GM12878 (cell line): ENCODE measurements at regions not wholly inside any gene's neighbourhood (a gene's known extent, or its start where the extent isn't known, plus 50 kb on each side); places are given as distances from the start of the nearest gene placed in this dataset.

Experiments
- BACH1 ChIP-seq: fragments of 450-650 bp; IDR thresholded peaks from 2 replicates; pipeline ENCODE4 v1.6.1; 2017; ENCODE audit warnings: mild to moderate bottlenecking, borderline replicate concordance
- CEBPB ChIP-seq, 2 experiments: fragments of 150-350 bp in 1 of 2; IDR thresholded peaks; 2 replicates each; pipeline ENCODE4 v1.6.1; 2012 to 2014; ENCODE audit warnings: low read depth in 2 of 2, low read length in 2 of 2, borderline replicate concordance in 1 of 2, inconsistent platforms in 1 of 2
- CTCF ChIP-seq, 3 experiments: IDR thresholded peaks in 2 of 3; conservative IDR thresholded peaks in 1 of 3; 2 replicates each; pipeline ENCODE4 v1.5.1; 2011; ENCODE audit warnings: low read depth in 3 of 3, low read length in 3 of 3, mild to moderate bottlenecking in 3 of 3, control low read depth in 2 of 3, moderate library complexity in 2 of 3, inconsistent platforms in 1 of 3, mixed read lengths in 1 of 3; ENCODE audit not compliant: control insufficient read depth in 2 of 3, insufficient read depth in 1 of 3; ENCODE audit errors: extremely low read depth in 1 of 3
- E2F8 ChIP-seq: fragments of 450-650 bp; IDR thresholded peaks from 2 replicates; pipeline ENCODE4 v1.6.1; 2018; ENCODE audit warnings: mild to moderate bottlenecking, low read depth, moderate library complexity; ENCODE audit not compliant: partially characterized antibody
- HCFC1 ChIP-seq: fragments of 150-350 bp; IDR thresholded peaks from 2 replicates; pipeline ENCODE4 v1.6.1; 2014; ENCODE audit warnings: low read length
- IKZF2 ChIP-seq, 2 experiments: fragments of 450-650 bp; IDR thresholded peaks; 2 replicates each; pipeline ENCODE4 v1.6.1; 2017; ENCODE audit warnings: mild to moderate bottlenecking in 2 of 2, moderate library complexity in 2 of 2
- MYC ChIP-seq: IDR thresholded peaks from 2 replicates; pipeline ENCODE4 v1.6.1; 2011; ENCODE audit warnings: mild to moderate bottlenecking, low read length, moderate library complexity, inconsistent platforms; ENCODE audit not compliant: insufficient read depth, insufficient replicate concordance, insufficient read length, severe bottlenecking
- NFYA ChIP-seq: IDR thresholded peaks from 2 replicates; pipeline ENCODE4 v1.6.1; 2011; ENCODE audit warnings: low read depth, mild to moderate bottlenecking, low read length, improper control_type of control experiment, borderline replicate concordance
- PAX8 ChIP-seq: fragments of 450-650 bp; IDR thresholded peaks from 2 replicates; pipeline ENCODE4 v1.6.1; 2017; ENCODE audit warnings: mild to moderate bottlenecking, moderate library complexity
- POLR2A ChIP-seq: IDR thresholded peaks from 2 replicates; pipeline ENCODE4 v1.6.1; 2011; ENCODE audit warnings: low read depth, mild to moderate bottlenecking, low read length
- POLR2AphosphoS5 ChIP-seq: IDR thresholded peaks from 2 replicates; pipeline ENCODE4 v1.6.1; 2011; ENCODE audit warnings: mild to moderate bottlenecking, low read length, inconsistent platforms
- RFX5 ChIP-seq: IDR thresholded peaks from 2 replicates; pipeline ENCODE4 v1.6.1; 2011; ENCODE audit warnings: low read depth, low read length, improper control_type of control experiment
- SRF ChIP-seq, 2 experiments: IDR thresholded peaks; 2 replicates each; pipeline ENCODE4 v1.6.1; 2011; ENCODE audit warnings: low read depth in 2 of 2, low read length in 2 of 2, mild to moderate bottlenecking in 1 of 2, moderate library complexity in 1 of 2
- USF2 ChIP-seq: IDR thresholded peaks from 2 replicates; pipeline ENCODE4 v1.6.1; 2011; ENCODE audit warnings: low read depth, low read length, improper control_type of control experiment, borderline replicate concordance

GRCh38 chr18:10047237-10047636 lies 133.4 kb downstream of the VAPA start:
- TF ChIP-seq CTCF (IDR thresholded peaks at IDR 0.05 in 2 of 3, conservative IDR thresholded peaks at IDR 0.05 in 1 of 3; ENCODE audit: control insufficient read depth in 2 of 3, extremely low read depth in 1 of 3, insufficient read depth in 1 of 3, low read depth in 3 of 3, low read length in 3 of 3) = no peak
- no peak for TF ChIP-seq IKZF2 (IDR thresholded peaks at IDR 0.05)
- no peak for TF ChIP-seq HCFC1
- TF ChIP-seq SRF (IDR thresholded peaks at IDR 0.05; ENCODE audit: low read depth in 2 of 2, low read length in 2 of 2) = no peak
- no peak for TF ChIP-seq RFX5
- TF ChIP-seq CEBPB (IDR thresholded peaks at IDR 0.05; ENCODE audit: borderline replicate concordance in 1 of 2, low read depth in 2 of 2, low read length in 2 of 2) = no peak
- no peak for TF ChIP-seq USF2
- no peak for TF ChIP-seq NFYA
- no peak for TF ChIP-seq BACH1
- TF ChIP-seq E2F8 = no peak
- TF ChIP-seq POLR2AphosphoS5 = no peak
- no peak for TF ChIP-seq POLR2A
- TF ChIP-seq PAX8 = no peak
- no peak for TF ChIP-seq MYC
